HCEC 1CT (cell line): ENCODE measurements at regions not wholly inside any gene's neighbourhood (a gene's known extent, or its start where the extent isn't known, plus 50 kb on each side); places are given as distances from the start of the nearest gene placed in this dataset.
"Not testable (repeated sequence)": the region's sequence is repeated elsewhere in the genome, so short reads cannot be mapped to it uniquely, and the experiment has no call there.

Experiments used
- DNase-seq: peaks from one replicate; pipeline ENCODE4 v3.0.0-alpha.2; 2017

DNA sequence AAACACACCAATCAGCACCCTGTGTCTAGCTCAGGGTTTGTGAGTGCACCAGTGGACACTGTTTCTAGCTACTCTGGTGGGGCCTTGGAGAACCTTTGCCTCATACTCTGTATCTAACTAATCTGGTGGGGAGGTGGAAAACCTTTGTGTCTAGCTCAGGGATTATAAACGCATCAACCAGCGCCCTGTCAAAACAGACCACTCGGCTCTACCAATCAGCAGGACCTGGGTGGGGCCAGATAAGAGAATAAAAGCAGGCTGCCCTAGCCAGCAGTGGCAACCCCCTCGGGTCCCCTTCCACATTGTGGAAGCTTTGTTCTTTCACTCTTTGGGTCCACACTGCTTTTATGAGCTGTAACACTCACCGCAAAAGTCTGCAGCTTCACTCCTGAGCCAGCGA, 121.8 kb downstream of the FSCB start:
- DNase-seq = not testable (repeated sequence)

DNA sequence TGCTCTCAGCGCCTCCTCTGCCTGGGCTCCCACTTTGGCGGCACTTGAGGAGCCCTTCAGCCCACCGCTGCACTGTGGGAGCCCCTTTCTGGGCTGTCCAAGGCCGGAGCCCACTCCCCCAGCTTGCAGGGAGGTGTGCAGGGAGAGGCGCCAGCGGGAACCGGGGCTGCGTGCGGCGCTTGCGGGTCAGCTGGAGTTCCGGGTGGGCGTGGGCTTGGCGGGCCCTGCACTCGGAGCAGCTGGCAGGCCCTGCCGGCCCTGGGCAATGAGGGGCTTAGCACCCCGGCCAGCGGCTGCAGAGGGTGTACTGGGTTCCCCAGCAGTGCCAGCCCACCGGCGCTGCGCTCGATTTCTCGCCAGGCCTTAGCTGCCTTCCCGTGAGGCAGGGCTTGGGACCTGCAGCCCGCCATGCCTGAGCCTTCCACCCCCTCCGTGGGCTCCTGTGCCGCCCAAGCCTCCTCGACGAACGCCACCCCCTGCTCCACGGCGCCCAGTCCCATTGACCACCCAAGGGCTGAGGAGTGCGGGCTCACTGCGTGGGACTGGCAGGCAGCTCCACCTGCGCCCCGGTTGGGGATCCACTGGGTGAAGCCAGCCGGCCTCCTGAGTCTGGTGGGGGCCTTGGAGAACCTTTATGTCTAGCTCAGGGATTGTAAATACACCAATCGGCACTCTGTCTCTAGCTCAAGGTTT, 122.3 kb downstream of the FSCB start:
- DNase-seq = not testable (repeated sequence)

DNA sequence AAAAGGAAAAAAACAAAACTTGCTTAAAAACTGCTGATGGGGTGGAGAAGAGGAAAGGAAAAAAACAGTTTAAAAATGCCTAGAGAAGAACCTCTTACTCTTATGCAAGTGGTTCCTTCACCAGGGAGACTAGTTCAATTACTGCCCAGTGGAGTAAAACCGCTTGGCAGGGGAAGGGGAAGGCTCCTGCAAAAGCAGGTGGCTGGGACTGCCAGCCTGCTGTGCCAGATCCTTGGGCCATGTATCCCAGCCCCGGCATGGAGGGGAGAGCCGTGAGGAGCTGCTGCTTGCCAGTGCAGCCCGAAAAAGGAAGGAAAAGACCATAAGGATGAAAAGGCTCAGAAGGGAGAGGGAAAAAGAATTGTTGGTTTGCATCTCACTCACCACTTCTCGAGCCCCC, 123.0 kb downstream of the FSCB start:
- no peak for DNase-seq

DNA sequence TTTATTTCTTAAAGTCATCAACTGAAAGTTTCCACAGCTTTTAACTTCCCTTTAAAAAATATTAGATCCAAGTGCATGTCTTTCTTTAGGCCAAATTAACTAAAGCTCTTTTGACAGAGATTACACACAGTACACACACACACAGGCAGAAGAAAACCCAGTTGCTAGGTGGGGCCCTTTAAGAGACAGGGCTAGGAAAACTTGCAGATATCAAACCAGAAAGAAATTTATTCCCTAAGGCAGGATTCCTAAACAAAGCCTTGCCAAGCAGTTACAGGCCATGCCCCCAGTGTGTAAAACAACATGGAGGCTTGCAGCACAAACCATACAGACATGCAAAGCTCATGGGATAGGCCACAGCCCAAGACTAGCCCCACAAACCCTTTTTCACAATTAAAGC, 123.4 kb downstream of the FSCB start:
- DNase-seq = no peak

DNA sequence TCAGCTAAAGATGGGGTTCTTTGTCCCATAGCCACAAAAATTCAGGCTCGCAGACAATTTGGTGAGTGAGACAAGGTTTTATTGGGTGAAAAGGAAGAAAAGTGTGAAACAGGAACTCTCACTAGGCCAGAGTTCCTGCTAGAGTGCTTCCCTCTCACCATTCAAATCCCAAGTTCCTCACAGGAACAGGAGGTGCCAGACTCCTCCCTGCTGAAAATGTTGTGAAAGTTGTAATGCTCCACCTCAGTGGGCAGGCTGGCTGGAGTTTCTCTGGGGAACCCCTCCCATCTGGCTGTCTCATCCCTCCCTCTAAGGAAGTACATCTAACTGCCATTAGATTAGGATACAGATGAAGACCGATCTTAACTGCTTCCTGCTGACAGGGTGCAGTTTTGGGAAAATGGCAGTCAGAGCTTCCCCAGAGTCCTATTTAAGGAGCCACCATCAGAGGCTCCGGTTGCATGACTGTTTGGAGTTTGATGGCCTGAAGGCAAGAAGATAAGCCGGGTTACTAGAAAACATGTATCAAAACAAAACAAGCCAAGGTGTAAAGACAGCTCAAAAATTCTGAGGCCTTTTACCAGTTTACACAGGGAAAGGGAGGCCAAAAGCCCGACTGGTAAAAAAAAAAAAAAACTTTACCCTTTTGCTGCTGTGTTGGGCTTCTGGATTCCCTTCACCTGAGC, 127.6 kb downstream of the FSCB start:
- DNase-seq = no peak

DNA sequence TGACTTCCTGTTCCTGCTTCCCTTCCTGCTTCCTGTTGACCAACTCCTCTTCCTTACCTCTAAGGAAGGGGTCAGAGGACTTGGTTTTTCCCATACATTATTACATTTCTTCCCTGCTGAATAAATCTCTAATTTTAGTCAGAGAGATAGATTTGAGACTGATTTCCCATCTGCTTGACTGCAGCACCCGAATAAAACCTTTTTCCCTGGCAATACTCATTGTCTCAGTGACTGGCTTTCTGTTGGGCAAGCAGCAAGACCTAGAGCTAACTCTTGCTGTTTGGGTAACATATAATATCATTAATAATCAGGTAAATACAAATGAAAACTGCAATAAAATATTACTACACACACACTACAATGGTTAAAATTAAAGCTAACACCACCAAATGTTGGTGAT, 132.2 kb downstream of the FSCB start:
- no peak for DNase-seq

DNA sequence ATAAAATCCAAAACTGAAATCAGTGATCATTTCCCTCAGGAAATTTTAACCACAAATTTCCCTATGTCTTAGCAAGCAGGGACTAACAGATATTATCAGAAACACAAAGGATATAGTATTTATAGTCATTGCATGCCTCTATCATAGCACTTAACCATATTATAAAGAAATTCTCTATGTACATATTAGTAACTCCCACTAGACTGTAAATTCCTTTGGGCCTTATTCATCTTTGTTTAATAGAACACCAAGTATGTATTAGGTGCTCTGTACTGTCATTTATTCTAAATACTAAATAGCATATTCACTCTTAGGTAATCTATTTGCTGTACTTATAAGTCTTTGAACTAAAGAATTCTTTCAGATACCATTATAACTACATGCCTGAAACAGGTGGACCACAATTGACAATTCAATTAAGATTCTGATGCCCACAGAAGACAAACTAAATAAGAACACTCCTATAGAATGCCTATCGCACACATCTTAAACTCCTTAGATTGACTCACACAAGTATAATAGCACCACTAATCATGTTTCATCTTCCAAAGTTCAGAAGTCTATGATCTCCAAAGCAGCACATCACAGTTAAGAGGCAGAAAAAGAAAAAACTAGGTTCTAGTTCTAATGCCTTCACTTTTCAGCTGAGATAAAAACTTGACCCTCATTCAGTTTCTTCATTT, 134.1 kb downstream of the FSCB start:
- no peak for DNase-seq

DNA sequence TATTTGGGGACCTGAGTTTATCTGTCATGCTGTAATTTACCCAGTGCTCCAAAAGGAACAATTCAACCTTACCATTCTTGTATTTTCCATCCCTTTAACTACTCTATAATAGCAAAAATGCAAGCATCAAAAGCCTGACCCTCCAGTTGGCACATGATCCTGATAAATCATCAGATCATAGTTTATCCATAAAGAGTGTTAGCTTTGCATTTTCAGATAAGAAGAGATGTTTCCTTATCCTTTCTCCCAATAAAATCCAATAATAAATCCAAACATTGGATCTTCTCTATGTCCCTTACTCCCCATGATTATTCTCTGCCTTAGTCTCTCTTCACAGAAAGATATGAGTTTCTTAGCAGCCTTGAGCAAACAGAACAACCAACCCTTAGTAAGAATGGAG, 134.9 kb downstream of the FSCB start:
- no peak for DNase-seq

DNA sequence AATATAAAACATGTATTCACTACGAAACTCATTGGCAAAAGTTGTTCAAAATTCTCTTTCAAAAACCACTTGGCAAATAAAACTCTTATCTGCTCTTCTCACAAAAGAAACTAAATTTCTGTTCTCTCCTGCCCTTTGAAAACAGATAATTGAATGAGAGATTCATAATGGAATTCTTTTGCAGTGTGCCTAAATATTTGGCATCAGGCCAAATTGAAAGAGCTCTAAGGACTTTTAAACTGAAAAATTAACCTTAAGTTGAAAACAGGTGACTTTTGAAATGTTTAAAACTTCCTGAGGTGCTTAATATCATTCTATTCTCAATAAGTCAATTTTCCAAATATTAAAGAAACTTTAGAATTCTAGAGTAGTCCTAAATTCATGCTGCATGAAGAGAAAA, 136.4 kb downstream of the FSCB start:
- no peak for DNase-seq

DNA sequence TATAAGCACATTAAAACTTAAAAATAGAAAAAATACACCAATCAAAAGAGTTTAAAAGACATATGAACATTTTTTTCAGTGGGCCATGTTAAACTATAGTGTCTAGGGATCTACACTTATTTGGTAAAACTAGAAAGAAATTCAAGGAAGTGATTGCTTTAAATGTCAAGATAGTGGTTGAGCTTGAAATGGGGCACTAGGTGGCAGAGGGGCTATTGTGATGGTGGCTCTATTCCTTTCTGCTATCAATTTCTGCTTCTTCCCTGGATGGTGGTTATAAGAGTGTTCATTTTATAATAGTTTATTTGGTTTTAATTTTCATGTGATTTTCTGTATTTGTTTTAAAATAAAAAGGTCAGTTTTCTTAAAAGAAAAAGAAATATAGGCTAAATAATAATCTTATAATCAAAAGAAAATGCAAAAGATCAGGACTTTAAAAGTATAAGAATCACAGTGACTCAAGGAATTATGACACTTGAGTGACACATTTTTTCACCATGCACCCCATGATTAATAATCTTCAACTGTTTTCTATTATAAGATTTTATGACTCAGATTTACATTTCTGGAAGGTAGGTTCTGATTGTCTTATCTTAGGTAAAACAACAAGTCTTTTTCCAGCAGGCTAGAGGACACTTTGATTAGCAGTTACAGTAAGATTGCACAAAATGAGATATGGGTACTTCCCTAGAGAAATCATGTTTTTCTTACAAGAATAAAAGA, 137.5 kb downstream of the FSCB start:
- DNase-seq = no peak

DNA sequence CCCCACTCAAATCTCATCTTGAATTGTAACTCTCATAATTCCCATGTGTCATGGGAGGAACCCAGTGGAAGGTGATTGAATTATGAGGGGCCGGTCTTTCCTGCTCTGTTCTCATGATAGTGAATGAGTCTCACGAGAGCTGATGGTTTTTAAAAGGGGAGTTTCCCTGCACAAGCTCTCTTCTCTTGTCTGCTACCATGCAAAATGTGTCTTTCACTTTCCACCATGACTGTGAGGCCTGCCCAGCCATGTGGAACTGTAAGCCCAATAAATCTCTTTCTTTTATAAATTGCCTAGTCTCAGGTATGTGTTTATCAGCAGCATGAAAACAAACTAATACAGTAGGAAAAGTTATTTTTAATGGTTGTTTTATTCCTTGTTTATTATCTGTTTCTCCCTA, 146.0 kb downstream of the FSCB start:
- no peak for DNase-seq

DNA sequence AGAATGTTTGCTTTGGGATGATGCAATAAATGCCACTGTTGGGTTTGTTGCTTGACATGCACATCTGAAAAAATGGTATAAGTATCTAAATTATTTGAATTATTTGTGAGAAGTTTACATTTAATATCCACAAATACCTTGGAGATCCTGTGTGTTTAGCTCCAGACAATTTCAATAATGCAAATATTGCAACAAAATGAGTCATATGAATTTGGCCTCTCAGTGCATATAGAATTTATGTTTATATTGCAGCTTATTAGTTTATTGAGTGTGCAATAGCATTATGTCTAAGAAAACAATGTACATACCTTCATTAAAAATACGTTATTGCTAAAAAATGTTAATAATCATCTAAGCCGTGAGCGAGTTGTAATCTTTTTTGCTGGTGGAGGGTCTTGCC, 153.3 kb downstream of the FSCB start:
- no peak for DNase-seq

DNA sequence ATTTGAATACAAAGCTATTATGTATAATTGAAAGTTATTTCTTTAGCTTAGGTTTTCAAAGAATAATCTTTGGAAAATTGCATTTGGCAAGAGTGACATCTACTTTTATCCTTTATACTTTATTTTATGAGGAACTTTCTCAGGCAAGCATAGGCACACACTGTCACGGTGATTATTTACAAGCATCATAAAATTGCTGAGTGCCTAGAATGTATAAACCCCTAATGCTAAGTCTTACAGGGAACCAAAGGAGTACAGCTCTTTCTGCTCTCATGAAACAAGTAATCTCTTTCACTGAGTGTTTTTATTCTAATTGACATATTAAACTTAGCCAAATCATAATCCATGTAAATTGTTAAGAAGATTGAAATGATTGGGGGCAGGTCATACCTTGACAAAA, 154.9 kb downstream of the FSCB start:
- no peak for DNase-seq

DNA sequence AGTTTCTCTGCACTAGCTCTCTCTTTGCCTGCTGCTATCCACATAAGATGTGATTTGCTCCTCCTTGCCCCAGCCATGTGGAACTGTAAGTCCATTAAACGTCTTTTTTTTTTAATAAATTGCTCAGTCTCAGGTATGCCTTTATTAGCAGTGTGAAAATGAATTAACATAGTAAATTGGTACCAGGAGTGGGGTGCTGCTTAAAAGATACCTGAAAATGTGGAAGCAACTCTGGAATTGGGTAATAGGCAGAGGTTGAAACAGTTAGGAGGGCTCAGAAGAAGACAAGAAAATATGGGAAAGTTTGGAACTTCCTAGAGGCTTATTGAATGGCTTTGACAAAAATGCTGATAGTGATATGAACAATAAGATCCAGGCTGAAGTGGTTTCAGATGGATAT, 159.8 kb downstream of the FSCB start:
- no peak for DNase-seq

DNA sequence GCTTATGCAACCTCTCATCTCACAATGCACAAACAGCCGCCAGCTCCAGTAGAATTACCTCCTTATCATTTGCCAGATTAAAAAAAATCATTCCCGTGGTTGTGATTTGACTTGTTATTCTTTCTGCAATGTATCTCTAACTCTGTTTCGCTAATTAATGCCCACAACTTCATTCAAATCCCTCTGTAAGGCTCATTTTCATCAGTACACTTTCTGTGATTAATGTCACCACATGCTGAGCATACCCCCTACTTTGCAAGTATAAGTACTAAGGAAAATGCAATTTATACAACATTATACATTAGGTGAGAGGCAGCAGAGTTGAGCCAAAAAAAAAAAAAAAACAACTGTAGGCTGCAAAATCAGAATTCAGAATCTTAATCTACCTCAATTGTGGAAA, 166.0 kb downstream of the FSCB start:
- DNase-seq = no peak

DNA sequence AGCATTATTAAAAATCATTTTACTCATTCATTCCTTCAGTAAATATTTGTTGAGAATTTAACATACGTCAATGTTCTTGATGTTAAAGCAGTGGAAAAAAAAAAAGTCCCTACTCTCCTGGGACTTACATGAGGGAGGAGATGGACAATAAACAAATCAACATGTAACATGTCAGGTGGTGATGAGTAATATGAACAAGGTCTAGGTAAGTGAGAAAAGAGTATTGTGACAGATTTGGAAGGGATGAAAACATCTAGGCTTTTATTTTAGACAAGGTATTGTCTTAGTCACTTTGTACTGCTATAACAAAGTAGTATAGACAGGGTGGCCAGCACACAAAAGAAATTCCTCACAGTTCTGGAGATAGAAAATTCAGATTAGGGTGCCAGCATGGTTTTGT, 167.2 kb downstream of the FSCB start:
- no peak for DNase-seq

DNA sequence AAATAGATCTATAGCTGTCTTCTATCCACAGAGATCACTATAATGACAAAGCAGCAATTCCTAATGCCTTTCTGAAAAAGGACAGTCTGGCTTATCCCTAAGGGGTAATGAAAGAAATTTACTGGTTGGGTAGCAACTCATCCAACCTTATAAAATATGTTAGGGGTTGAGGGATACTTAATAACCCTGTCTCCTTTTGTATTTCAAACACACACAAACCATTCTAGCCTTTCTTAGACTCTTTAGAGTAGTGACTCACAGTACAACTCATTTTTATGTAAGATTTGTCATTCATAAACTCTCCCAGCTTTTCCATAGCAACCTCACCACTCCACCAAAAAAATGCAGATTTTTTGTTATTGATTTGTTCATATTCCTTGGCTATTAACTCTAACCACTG, 167.9 kb downstream of the FSCB start:
- DNase-seq = no peak

DNA sequence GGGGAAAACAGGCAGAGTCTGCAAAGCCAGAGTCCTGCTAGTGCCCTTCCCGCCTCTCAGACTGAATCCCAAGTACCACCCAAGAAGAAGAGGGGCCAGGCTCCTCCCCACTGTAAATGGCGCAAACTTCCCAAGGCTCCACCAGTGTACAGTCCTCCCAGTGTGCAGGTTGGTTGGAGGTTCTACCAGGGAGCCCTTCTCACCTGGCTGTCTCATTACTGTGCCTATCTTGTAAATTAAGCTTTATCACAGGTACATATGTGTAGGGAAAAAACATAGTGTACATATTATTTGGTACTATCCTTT, 189.7 kb downstream of the FSCB start:
- no peak for DNase-seq

DNA sequence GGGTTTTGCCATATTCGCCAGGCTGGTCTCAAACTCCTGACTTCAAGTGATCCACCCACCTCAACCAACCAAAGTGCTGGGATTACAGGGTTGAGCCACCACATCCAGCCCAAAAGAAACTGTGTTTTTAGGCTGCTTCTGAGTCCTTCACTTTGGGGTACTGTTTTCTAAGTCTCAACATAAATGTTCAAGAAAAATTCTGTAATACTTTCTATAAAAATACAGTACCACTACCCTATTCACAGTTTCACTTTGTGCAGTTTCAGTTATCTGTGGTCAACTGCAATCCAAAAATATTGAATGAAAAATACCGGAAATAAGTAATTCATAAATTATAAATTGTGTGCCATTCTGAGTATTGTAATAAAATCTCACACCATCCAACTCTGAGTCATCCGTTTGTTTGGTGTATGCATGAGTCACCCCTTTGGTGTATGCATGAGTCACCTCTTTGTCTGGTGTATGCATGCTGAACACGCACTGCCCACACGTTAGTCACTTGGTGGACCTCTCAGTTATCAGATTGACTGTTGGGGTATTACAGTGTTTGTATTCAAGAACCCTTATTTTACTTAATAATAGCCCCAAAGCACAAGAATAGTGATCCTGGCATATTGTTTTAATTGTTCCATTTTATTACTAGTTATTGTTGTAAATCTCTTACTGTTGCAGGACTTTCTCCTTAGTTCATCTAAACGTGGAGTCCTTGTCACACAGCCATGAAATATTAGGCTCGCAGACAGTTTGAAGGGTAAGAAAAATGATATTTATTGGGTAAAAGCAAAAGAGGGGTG, 190.2 kb downstream of the FSCB start:
- DNase-seq = peak; percentile 66

DNA sequence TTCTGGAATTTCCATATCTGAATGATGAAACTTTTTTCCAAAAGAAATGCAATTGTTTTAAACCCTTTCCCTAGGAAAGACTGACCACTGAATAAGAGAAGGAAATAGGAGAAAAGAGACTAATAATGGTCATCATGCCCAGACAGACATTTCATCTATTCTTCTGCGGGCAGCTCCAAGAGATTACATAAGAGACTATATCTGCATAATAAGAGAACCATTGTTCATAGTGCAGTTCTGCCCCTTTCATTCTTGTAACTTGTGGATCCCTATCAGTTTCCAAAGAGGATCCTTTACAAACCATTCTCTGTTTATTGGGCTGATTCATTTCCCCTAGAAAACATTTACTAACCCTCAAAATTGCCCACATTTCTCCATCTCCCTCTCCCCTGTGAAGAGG, 197.8 kb downstream of the FSCB start:
- no peak for DNase-seq

DNA sequence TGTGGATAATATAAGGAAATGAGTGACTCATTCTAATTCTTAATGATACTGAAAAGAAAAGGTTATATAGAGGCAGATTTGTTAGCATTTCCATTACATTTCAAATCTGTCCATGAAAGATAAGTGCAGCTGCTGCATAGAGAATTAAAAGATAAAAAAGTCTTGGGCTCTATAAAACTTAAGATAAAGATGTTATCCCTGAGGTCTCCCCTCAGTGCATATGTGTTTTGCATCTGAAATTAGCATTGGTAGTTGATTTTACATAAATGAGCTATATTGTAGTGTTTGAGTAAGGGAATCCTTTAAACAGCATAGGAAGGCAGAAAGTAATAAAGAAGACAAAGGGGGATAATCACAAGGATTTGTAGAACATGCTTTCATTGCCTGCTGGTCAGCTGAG, 206.2 kb downstream of the FSCB start:
- no peak for DNase-seq

DNA sequence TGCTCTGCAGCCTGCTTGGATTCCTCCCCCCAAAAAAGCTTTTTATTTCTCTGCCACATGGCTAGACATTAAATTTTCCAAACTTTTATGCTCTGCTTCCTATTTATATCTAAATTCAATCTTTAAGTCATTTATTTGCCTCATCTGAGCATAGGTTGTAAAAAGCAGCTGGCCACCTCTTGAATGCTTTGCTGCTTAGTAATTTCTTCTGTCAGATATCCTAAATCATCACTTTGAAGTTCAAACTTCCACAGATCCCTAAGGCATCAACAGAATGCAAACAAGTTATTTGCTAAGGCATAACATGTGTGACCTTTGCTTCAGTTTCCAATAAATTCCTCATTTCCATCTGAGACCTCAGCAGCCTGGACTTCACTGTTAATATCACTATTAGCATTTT, 209.6 kb downstream of the FSCB start:
- no peak for DNase-seq

DNA sequence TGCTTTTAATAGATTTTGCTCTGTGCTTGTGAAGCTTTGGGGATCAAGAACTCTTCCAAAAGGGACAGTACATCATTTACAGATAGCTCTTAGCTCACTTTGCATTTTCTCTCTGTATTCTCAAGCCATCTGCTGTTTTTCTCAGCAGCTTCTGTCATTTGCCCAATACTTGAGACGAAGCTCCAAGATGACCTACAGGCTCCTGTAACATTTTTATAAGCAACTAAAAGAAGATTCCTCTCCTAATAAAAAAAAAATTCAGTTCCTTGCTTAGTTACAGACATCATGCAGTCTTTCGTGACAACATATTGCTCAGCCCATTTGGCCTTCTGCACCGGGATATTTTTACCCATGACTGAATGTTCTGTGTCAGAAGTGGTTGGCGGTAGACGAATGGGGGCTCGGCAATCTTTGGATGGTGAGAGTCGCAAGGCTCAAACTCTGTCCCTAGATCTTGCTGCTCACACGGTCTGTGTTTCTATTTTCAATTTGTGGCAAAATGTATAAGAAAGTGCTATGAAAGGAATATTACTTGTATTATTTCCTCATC, 215.6 kb downstream of the FSCB start:
- no peak for DNase-seq
